H9 (cell line): ENCODE measurements at regions not wholly inside any gene's neighbourhood (a gene's known extent, or its start where the extent isn't known, plus 50 kb on each side); places are given as distances from the start of the nearest gene placed in this dataset.

Source experiments
- DNase-seq: peaks from one replicate; pipeline ENCODE4 v3.0.0-alpha.2; 2017
- H2AFZ ChIP-seq: one replicate; pipeline ENCODE4 v1.6.1; 2013; ENCODE audit warnings: mild to moderate bottlenecking, low read length, control low read depth, moderate library complexity
- H2AK5ac ChIP-seq: 2 replicates; pipeline ENCODE4 v1.6.1; 2013; ENCODE audit warnings: low read length, control low read depth, mixed read lengths; ENCODE audit not compliant: insufficient read length
- H2BK120ac ChIP-seq: one replicate; pipeline ENCODE4 v1.6.1; 2013; ENCODE audit warnings: low read depth, mild to moderate bottlenecking, low read length, control low read depth, inconsistent platforms; ENCODE audit not compliant: poor library complexity, severe bottlenecking
- H2BK12ac ChIP-seq: 2 replicates; pipeline ENCODE4 v1.6.1; 2013; ENCODE audit warnings: low read length, control low read depth, mixed read lengths, low read depth; ENCODE audit not compliant: insufficient read length
- H2BK15ac ChIP-seq: 2 replicates; pipeline ENCODE4 v1.6.1; 2013; ENCODE audit warnings: low read depth, low read length, control low read depth
- H2BK20ac ChIP-seq: one replicate; pipeline ENCODE4 v1.6.1; 2013; ENCODE audit warnings: low read depth, mild to moderate bottlenecking, low read length, control low read depth, inconsistent platforms; ENCODE audit not compliant: poor library complexity, severe bottlenecking
- H2BK5ac ChIP-seq: 2 replicates; pipeline ENCODE4 v1.6.1; 2013; ENCODE audit warnings: low read length, control low read depth, mixed read lengths; ENCODE audit not compliant: insufficient read length
- H3K14ac ChIP-seq: 2 replicates; pipeline ENCODE4 v1.6.1; 2013; ENCODE audit warnings: low read length, control low read depth; ENCODE audit not compliant: insufficient read depth
- H3K18ac ChIP-seq: 2 replicates; pipeline ENCODE4 v1.6.1; 2013; ENCODE audit warnings: low read depth, mild to moderate bottlenecking, mixed read lengths, low read length, control low read depth; ENCODE audit not compliant: insufficient read length
- H3K23ac ChIP-seq: 2 replicates; pipeline ENCODE4 v1.6.1; 2013; ENCODE audit warnings: low read length, control low read depth, mixed read lengths, low read depth; ENCODE audit not compliant: insufficient read length
- H3K23me2 ChIP-seq: 2 replicates; pipeline ENCODE4 v1.6.1; 2013; ENCODE audit warnings: low read depth, mild to moderate bottlenecking, mixed read lengths, low read length, control low read depth; ENCODE audit not compliant: insufficient read length, poor library complexity, severe bottlenecking
- H3K27ac ChIP-seq: 2 replicates; pipeline ENCODE4 v1.5.1; 2013; ENCODE audit warnings: low read length, control low read depth, mixed read lengths, low read depth; ENCODE audit not compliant: insufficient read length
- H3K27me3 ChIP-seq: 2 replicates; pipeline ENCODE4 v1.6.1; 2013; ENCODE audit warnings: low read length, control low read depth, inconsistent platforms; ENCODE audit not compliant: insufficient read depth
- H3K4ac ChIP-seq: 2 replicates; pipeline ENCODE4 v1.6.1; 2013; ENCODE audit warnings: low read depth, mild to moderate bottlenecking, control low read depth, inconsistent platforms, low read length, moderate library complexity
- H3K4me1 ChIP-seq: 2 replicates; pipeline ENCODE4 v1.6.1; 2013; ENCODE audit warnings: low read length, control low read depth, inconsistent platforms; ENCODE audit not compliant: insufficient read depth
- H3K4me2 ChIP-seq: 2 replicates; pipeline ENCODE4 v1.6.1; 2013; ENCODE audit warnings: low read length, control low read depth, mixed read lengths; ENCODE audit not compliant: insufficient read length, insufficient read depth
- H3K56ac ChIP-seq: 2 replicates; pipeline ENCODE4 v1.6.1; 2013; ENCODE audit warnings: low read depth, mild to moderate bottlenecking, mixed read lengths, low read length, control low read depth; ENCODE audit not compliant: insufficient read length
- H3K79me1 ChIP-seq: 2 replicates; pipeline ENCODE4 v1.6.1; 2013; ENCODE audit warnings: low read depth, mild to moderate bottlenecking, moderate library complexity, low read length, control low read depth, inconsistent platforms; ENCODE audit not compliant: insufficient read depth, poor library complexity, severe bottlenecking
- H3K79me2 ChIP-seq: 2 replicates; pipeline ENCODE4 v1.6.1; 2013; ENCODE audit warnings: low read length, control low read depth, inconsistent platforms; ENCODE audit not compliant: insufficient read depth
- H3K9ac ChIP-seq: 2 replicates; pipeline ENCODE4 v1.6.1; 2013; ENCODE audit warnings: low read length, control low read depth, mixed read lengths; ENCODE audit not compliant: insufficient read length; ENCODE audit errors: extremely low read depth
- H3K9me3 ChIP-seq: one replicate; pipeline ENCODE4 v1.6.1; 2013; ENCODE audit warnings: low read depth, low read length, inconsistent platforms; ENCODE audit not compliant: control insufficient read depth
- H3T11ph ChIP-seq: one replicate; pipeline ENCODE4 v1.6.1; 2013; ENCODE audit warnings: mild to moderate bottlenecking, low read length, control low read depth, inconsistent platforms
- H4K20me1 ChIP-seq: one replicate; pipeline ENCODE4 v1.6.1; 2013; ENCODE audit not compliant: control insufficient read depth, insufficient read length, insufficient read depth
- H4K5ac ChIP-seq: 2 replicates; pipeline ENCODE4 v1.6.1; 2013; ENCODE audit warnings: low read depth, mild to moderate bottlenecking, mixed read lengths, low read length, control low read depth; ENCODE audit not compliant: insufficient read length
- H4K8ac ChIP-seq: replicated peaks from 2 replicates; pipeline ENCODE4 v1.6.1; 2013; ENCODE audit warnings: low read length, control low read depth, mixed read lengths, low read depth; ENCODE audit not compliant: insufficient read length
- H4K91ac ChIP-seq: 2 replicates; pipeline ENCODE4 v1.6.1; 2013; ENCODE audit warnings: low read depth, mild to moderate bottlenecking, moderate library complexity, mixed read lengths, low read length, control low read depth; ENCODE audit not compliant: insufficient read length
- H3K27ac Mint-ChIP-seq, 3 experiments: 2 replicates in 2 of 3; 3 replicates in 1 of 3; pipeline ENCODE4 v1.8.0; 2020 to 2021; ENCODE audit warnings: mixed read lengths in 3 of 3, mild to moderate bottlenecking in 1 of 3, moderate library complexity in 1 of 3
- H3K27me3 Mint-ChIP-seq: 2 replicates; pipeline ENCODE4 v1.8.0; 2021; ENCODE audit warnings: low read depth, mild to moderate bottlenecking, moderate library complexity, mixed read lengths
- H3K36me3 Mint-ChIP-seq, 3 experiments: 2 replicates in 2 of 3; 3 replicates in 1 of 3; pipeline ENCODE4 v1.8.0; 2020 to 2021; ENCODE audit warnings: low read depth in 3 of 3, mixed read lengths in 3 of 3; ENCODE audit not compliant: insufficient read depth in 1 of 3
- H3K4me1 Mint-ChIP-seq, 2 experiments: 2 replicates each; pipeline ENCODE4 v1.8.0; 2020; ENCODE audit warnings: mixed read lengths in 2 of 2
- H3K4me3 Mint-ChIP-seq, 2 experiments: 2 replicates in 1 of 2; 3 replicates in 1 of 2; pipeline ENCODE4 v1.8.0; 2020 to 2021; ENCODE audit warnings: mild to moderate bottlenecking in 2 of 2, mixed read lengths in 2 of 2, moderate library complexity in 1 of 2
- H3K9me3 Mint-ChIP-seq, 2 experiments: 2 replicates in 1 of 2; 3 replicates in 1 of 2; pipeline ENCODE4 v1.8.0; 2020; ENCODE audit warnings: mild to moderate bottlenecking in 2 of 2, mixed read lengths in 2 of 2, moderate library complexity in 1 of 2
- CTCF ChIP-seq: fragments of 200-600 bp; sonication (generic); conservative IDR thresholded peaks from 3 replicates; pipeline ENCODE4 v1.8.0; 2021; ENCODE audit warnings: antibody characterized with exemption, mild to moderate bottlenecking
- WGBS: extraction: QIAGEN DNeasy Blood & Tissue Kit; methylation state at CpG from one replicate; pipeline ENCODE4 v1.1.7; 2013; ENCODE audit warnings: missing lambda C conversion rate, low lambda C conversion rate, mixed read lengths; ENCODE audit not compliant: insufficient read length; ENCODE audit errors: extremely low coverage; 5-methylcytosine and 5-hydroxymethylcytosine counted together

GRCh38 chr16:65213866-65214595 is 92.2 kb upstream of the CDH11 start:
- Histone ChIP-seq H3K4ac (no peak overlapping the region), H3K4me1 (peaks cover 2% of the 10 kb centered on the region; the same call in 1 of the 2 replicates), H3K23ac (no peak overlapping the region), H2AK5ac (no peak overlapping the region), H3K9ac (no peak overlapping the region), H3T11ph (no peak overlapping the region), H4K8ac (no peak overlapping the region), H2AFZ (no peak overlapping the region), H4K91ac (no peak overlapping the region), H3K79me1 (no peaks in the 10 kb centered on the region), H3K56ac (no peak overlapping the region), H3K27ac (no peak overlapping the region), H2BK120ac (no peak overlapping the region), H3K18ac (no peak overlapping the region), H3K27me3 (no peaks in the 10 kb centered on the region; the same call in 1 of the 2 replicates), H2BK20ac (no peak overlapping the region), H2BK15ac (no peak overlapping the region), H3K23me2 (no peaks in the 10 kb centered on the region), H4K20me1 (no peaks in the 10 kb centered on the region), H3K14ac (no peak overlapping the region), H3K4me2 (no peak overlapping the region), H3K79me2 (no peaks in the 10 kb centered on the region), H2BK5ac (no peak overlapping the region), H4K5ac (no peak overlapping the region), H2BK12ac (no peak overlapping the region), H3K9me3 (no peaks in the 10 kb centered on the region)
- WGBS: no CpG with 5 or more reads among the region's 4 CpGs
- peaks cover 0 to 7% of the 10 kb centered on the region in 2 experiments; a peak in 2 of 4 replicates for H3K4me1 Mint-ChIP-seq
- H3K36me3 Mint-ChIP-seq: no peaks in the 10 kb centered on the region
- no peaks in the 10 kb centered on the region for H3K9me3 Mint-ChIP-seq
- H3K27ac Mint-ChIP-seq: no peak overlapping the region
- TF ChIP-seq CTCF: no peak
- peaks cover 22% of the 10 kb centered on the region for H3K27me3 Mint-ChIP-seq
- no peak for DNase-seq
- H3K4me3 Mint-ChIP-seq: no peak overlapping the region
